ENCODE measurements at regions not wholly inside any gene's neighbourhood (a gene's known extent, or its start where the extent isn't known, plus 50 kb on each side); places are given as distances from the start of the nearest gene placed in this dataset.

GRCh38 chr4:38381788-38382187, 282.2 kb upstream of the KLF3 start:
- TF ChIP-seq CTCF (IDR thresholded peaks at IDR 0.05): no peak
- no peak for TF ChIP-seq POLR2AphosphoS5 (IDR thresholded peaks at IDR 0.05)
- TF ChIP-seq EP300 (IDR thresholded peaks at IDR 0.05; ENCODE audit: low read depth): no peak
